Neural progenitor cell (in vitro differentiated cells): ENCODE measurements at regions not wholly inside any gene's neighbourhood (a gene's known extent, or its start where the extent isn't known, plus 50 kb on each side); places are given as distances from the start of the nearest gene placed in this dataset.

ENCODE experiments used
- EZH2 ChIP-seq: fragments of 200-600 bp; sonication (generic); IDR thresholded peaks from 2 replicates; pipeline ENCODE4 v1.6.1; 2017; ENCODE audit warnings: antibody characterized with exemption, mild to moderate bottlenecking, moderate library complexity
- EZH2phosphoT487 ChIP-seq: fragments of 200-600 bp; sonication (generic); IDR thresholded peaks from 2 replicates; pipeline ENCODE4 v1.6.1; 2017; ENCODE audit warnings: antibody characterized with exemption
- TF ChIP-seq, protein P1 (sequence below): fragments of 200-600 bp; sonication (generic); IDR thresholded peaks from 2 replicates; pipeline ENCODE4 v1.5.1; 2017; ENCODE audit warnings: antibody characterized with exemption, mild to moderate bottlenecking

DNA sequence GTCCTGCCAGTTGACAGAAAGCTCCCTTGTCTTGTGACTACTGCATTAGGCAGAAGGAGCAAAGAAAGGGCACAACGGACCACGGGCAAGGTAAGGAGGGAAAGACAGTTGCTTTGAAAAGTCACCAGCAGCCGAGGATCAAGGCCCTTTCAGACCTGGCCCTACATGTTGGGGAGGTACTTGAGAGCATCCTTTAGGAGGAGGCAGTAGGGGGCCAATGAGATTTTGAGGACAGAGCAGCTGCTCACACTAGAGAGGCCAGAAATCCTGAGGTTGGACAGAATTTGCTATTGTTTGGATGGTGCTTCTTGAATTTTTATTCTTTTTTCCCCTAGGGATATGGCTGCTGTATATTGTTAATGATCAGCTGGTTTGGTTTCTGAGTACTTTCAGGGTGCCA is 135.5 kb upstream of the PZP start:
- TF ChIP-seq, protein P1, sequence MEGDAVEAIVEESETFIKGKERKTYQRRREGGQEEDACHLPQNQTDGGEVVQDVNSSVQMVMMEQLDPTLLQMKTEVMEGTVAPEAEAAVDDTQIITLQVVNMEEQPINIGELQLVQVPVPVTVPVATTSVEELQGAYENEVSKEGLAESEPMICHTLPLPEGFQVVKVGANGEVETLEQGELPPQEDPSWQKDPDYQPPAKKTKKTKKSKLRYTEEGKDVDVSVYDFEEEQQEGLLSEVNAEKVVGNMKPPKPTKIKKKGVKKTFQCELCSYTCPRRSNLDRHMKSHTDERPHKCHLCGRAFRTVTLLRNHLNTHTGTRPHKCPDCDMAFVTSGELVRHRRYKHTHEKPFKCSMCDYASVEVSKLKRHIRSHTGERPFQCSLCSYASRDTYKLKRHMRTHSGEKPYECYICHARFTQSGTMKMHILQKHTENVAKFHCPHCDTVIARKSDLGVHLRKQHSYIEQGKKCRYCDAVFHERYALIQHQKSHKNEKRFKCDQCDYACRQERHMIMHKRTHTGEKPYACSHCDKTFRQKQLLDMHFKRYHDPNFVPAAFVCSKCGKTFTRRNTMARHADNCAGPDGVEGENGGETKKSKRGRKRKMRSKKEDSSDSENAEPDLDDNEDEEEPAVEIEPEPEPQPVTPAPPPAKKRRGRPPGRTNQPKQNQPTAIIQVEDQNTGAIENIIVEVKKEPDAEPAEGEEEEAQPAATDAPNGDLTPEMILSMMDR = no peak
- TF ChIP-seq EZH2 (no peak), EZH2phosphoT487 (no peak)
